Osteocyte (in vitro differentiated cells): ENCODE measurements at regions not wholly inside any gene's neighbourhood (a gene's known extent, or its start where the extent isn't known, plus 50 kb on each side); places are given as distances from the start of the nearest gene placed in this dataset.

ENCODE experiments used
- DNase-seq: peaks from one replicate; pipeline ENCODE4 v3.0.0; 2021; ENCODE audit warnings: mixed read lengths; ENCODE audit not compliant: unreplicated experiment; ENCODE audit errors: extremely low spot score
- H3K27ac Mint-ChIP-seq: one replicate; pipeline ENCODE4 v1.8.0; 2021; ENCODE audit warnings: mild to moderate bottlenecking, mixed read lengths; ENCODE audit not compliant: unreplicated experiment
- H3K27me3 Mint-ChIP-seq: one replicate; pipeline ENCODE4 v1.8.0; 2021; ENCODE audit warnings: mixed read lengths; ENCODE audit not compliant: unreplicated experiment
- H3K36me3 Mint-ChIP-seq: one replicate; pipeline ENCODE4 v1.8.0; 2021; ENCODE audit warnings: mixed read lengths; ENCODE audit not compliant: unreplicated experiment
- H3K4me1 Mint-ChIP-seq: one replicate; pipeline ENCODE4 v1.8.0; 2021; ENCODE audit warnings: mixed read lengths; ENCODE audit not compliant: unreplicated experiment
- H3K4me3 Mint-ChIP-seq: one replicate; pipeline ENCODE4 v1.8.0; 2021; ENCODE audit warnings: mild to moderate bottlenecking, moderate library complexity, mixed read lengths; ENCODE audit not compliant: unreplicated experiment
- H3K9me3 Mint-ChIP-seq: one replicate; pipeline ENCODE4 v1.8.0; 2021; ENCODE audit warnings: mixed read lengths; ENCODE audit not compliant: unreplicated experiment
- TF ChIP-seq, protein P1 (sequence below): fragments of 200-600 bp; sonication (generic); IDR thresholded peaks from 2 replicates; pipeline ENCODE4 v1.5.0; 2021; ENCODE audit warnings: antibody characterized with exemption, mild to moderate bottlenecking, moderate library complexity

DNA sequence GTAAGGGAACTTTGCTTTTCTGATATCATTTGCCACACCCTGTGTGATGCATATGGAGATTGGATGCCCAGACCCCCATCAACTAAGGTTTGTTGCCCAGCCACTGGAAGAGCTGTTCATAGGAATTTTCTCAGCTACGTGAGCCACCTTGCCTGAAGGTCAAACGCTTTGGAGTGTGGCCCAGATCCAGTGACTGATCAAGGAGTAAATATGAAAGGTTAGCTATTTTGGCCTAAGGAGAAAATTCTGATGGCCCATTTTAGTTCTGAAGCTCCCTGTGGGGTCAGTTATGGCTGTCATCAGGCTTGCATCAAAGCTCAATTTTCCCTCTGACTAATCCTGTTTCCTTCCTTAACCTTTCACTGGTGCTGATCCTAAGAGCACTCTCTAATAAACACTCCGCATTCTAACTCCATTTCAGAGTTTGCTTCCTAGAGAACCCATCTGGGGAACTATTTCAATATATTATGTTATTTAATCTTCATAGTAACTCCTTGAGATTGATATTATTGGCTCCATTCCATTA is 407.7 kb downstream of the SPRY1 start:
- Mint-ChIP-seq H3K36me3 (no peaks in the 10 kb centered on the region), H3K9me3 (peaks cover 1% of the 10 kb centered on the region)
- TF ChIP-seq, protein P1, sequence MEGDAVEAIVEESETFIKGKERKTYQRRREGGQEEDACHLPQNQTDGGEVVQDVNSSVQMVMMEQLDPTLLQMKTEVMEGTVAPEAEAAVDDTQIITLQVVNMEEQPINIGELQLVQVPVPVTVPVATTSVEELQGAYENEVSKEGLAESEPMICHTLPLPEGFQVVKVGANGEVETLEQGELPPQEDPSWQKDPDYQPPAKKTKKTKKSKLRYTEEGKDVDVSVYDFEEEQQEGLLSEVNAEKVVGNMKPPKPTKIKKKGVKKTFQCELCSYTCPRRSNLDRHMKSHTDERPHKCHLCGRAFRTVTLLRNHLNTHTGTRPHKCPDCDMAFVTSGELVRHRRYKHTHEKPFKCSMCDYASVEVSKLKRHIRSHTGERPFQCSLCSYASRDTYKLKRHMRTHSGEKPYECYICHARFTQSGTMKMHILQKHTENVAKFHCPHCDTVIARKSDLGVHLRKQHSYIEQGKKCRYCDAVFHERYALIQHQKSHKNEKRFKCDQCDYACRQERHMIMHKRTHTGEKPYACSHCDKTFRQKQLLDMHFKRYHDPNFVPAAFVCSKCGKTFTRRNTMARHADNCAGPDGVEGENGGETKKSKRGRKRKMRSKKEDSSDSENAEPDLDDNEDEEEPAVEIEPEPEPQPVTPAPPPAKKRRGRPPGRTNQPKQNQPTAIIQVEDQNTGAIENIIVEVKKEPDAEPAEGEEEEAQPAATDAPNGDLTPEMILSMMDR, result no peak

DNA sequence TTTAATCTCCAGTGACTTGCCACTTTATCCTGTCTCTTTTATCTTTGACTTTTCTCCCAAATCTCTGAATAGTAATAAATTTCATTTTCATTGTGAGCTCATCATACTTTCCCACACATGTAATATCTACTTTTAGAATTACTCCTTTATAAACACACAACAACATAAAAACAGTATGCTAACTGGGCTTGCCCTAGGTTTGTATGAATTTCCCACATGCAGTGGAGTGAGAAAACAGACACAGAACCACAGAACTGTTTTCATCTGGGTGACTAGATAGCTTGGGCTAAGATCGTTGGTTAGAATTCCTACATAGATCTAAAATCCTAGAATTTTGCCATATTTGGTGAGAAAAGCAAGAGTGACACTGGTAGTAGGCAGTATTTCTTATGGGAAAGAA is 409.5 kb downstream of the SPRY1 start:
- Mint-ChIP-seq H3K4me3 (no peak overlapping the region), H3K4me1 (peaks cover 6% of the 10 kb centered on the region), H3K27me3 (no peaks in the 10 kb centered on the region), H3K36me3 (no peaks in the 10 kb centered on the region), H3K9me3 (no peaks in the 10 kb centered on the region), H3K27ac (no peak overlapping the region)
- TF ChIP-seq, protein P1, result no peak
- no peak for DNase-seq

More for the DNA sequence above, 407.7 kb downstream of the SPRY1 start:
- DNase-seq, result no peak
- peaks cover 6% of the 10 kb centered on the region for H3K4me1 Mint-ChIP-seq
- H3K27me3 Mint-ChIP-seq, result no peaks in the 10 kb centered on the region
- no peak overlapping the region for H3K4me3 Mint-ChIP-seq
- H3K27ac Mint-ChIP-seq, result no peak overlapping the region

DNA sequence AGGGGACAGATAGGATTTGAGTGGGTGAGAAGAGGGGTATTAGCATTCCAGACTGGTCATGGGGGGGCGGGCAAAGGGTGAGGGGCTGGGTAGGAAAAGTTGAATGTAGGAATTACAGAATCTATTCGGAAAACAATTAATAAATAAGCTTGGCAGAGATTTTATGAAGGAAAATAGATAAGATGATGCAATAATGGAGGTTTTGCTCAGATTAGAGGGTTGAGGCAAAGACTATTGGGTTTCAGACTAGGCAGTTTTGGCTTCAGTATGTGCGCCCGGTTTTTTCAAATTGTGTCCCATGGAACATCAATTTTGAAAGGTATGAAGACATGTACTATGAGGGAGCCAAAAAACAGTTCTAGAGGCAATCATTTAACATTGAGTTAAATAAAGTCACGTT is 410.6 kb downstream of the SPRY1 start:
- Mint-ChIP-seq H3K4me3 (no peak overlapping the region), H3K9me3 (no peaks in the 10 kb centered on the region), H3K4me1 (peaks cover 6% of the 10 kb centered on the region), H3K27ac (no peak overlapping the region), H3K27me3 (no peaks in the 10 kb centered on the region), H3K36me3 (no peaks in the 10 kb centered on the region)
- TF ChIP-seq, protein P1, result no peak
- no peak for DNase-seq

DNA sequence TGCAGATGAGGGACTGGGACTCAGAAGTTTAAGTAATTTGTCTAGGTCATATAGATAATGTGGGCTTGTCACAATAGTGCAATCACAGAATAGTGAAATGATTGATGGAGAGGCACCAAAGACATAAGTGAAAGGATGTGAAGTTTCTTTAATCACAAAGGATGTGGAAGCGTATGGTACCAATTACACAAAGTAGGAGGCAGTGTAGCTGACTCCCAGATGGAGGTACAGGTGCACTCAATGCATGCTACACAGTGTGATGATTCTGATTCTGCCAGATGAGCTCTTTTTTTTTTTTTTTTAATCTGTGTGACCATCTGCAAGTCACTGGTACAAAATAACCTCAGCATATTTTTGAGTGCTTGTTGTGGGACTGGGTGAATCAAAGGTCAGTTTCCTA is 411.3 kb downstream of the SPRY1 start:
- no peak overlapping the region for H3K4me3 Mint-ChIP-seq

DNA sequence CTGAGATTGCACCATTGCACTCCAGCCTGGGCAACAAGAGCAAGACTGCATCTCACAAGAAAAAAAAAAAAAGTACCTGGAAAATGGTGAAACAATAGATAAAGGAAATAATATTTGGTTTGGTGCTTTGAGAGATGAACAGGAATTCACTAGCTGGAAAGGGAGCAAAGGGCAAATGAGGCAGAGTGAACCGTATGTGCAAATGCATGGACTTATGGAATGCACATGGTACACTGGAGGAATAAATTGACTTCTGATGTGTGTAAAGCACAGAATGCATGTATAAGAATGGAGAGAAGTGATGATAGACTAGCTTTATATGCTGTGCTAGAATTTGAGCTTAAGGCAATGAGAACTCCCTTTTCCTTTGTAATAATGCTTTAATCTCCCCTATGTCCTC is 413.3 kb downstream of the SPRY1 start:
- DNase-seq, result no peak
- Mint-ChIP-seq H3K4me3 (no peak overlapping the region), H3K9me3 (no peaks in the 10 kb centered on the region), H3K4me1 (peaks cover 4% of the 10 kb centered on the region), H3K36me3 (peaks cover 2% of the 10 kb centered on the region), H3K27me3 (no peaks in the 10 kb centered on the region), H3K27ac (no peak overlapping the region)
- TF ChIP-seq, protein P1, result no peak

More for the DNA sequence above, 411.3 kb downstream of the SPRY1 start:
- TF ChIP-seq, protein P1, result no peak
- peaks cover 6% of the 10 kb centered on the region for H3K4me1 Mint-ChIP-seq
- H3K27me3 Mint-ChIP-seq, result no peaks in the 10 kb centered on the region
- H3K36me3 Mint-ChIP-seq, result no peaks in the 10 kb centered on the region
- no peak overlapping the region for H3K27ac Mint-ChIP-seq
- no peaks in the 10 kb centered on the region for H3K9me3 Mint-ChIP-seq
- DNase-seq, result no peak
